MM.1S (cell line): ENCODE measurements at regions not wholly inside any gene's neighbourhood (a gene's known extent, or its start where the extent isn't known, plus 50 kb on each side); places are given as distances from the start of the nearest gene placed in this dataset.

ENCODE experiments used
- DNase-seq: peaks from one replicate; pipeline ENCODE4 v3.0.0-alpha.2; 2015
- H2AFZ ChIP-seq: fragments of 300-600 bp; sonication (generic); 2 replicates; pipeline ENCODE4 v1.6.0; 2016; ENCODE audit warnings: antibody characterized with exemption, low read length
- H3F3A ChIP-seq: fragments of 300-600 bp; sonication (generic); 2 replicates; pipeline ENCODE4 v1.6.1; 2016; ENCODE audit warnings: mild to moderate bottlenecking, antibody characterized with exemption, low read length, moderate library complexity, mixed read lengths; ENCODE audit not compliant: insufficient read depth
- H3K27ac ChIP-seq: fragments of 300-600 bp; sonication (generic); 2 replicates; pipeline ENCODE4 v1.5.1; 2016; ENCODE audit warnings: mild to moderate bottlenecking, low read length
- H3K27me3 ChIP-seq: fragments of 300-600 bp; sonication (generic); replicated peaks from 2 replicates; pipeline ENCODE4 v1.6.0; 2016; ENCODE audit warnings: low read length; ENCODE audit not compliant: insufficient read depth
- H3K36me3 ChIP-seq: fragments of 300-600 bp; sonication (generic); replicated peaks from 2 replicates; pipeline ENCODE4 v1.6.1; 2016; ENCODE audit warnings: mild to moderate bottlenecking, low read length, mixed read lengths; ENCODE audit not compliant: insufficient read depth
- H3K4me1 ChIP-seq: fragments of 300-600 bp; sonication (generic); 2 replicates; pipeline ENCODE4 v1.6.1; 2016; ENCODE audit warnings: low read length, mixed read lengths
- H3K4me2 ChIP-seq: fragments of 300-600 bp; sonication (generic); 2 replicates; pipeline ENCODE4 v1.6.0; 2016; ENCODE audit warnings: low read depth, low read length
- H3K4me3 ChIP-seq: fragments of 300-600 bp; sonication (generic); 2 replicates; pipeline ENCODE4 v1.5.1; 2016; ENCODE audit warnings: low read length, mixed read lengths
- H3K79me2 ChIP-seq: fragments of 300-600 bp; sonication (generic); 2 replicates; pipeline ENCODE4 v1.6.1; 2016; ENCODE audit warnings: mixed run types, low read length, mixed read lengths
- H3K9ac ChIP-seq: fragments of 300-600 bp; sonication (generic); 2 replicates; pipeline ENCODE4 v1.6.1; 2016; ENCODE audit warnings: low read length, mixed read lengths
- H3K9me2 ChIP-seq: fragments of 300-600 bp; sonication (generic); replicated peaks from 2 replicates; pipeline ENCODE4 v1.6.1; 2016; ENCODE audit warnings: mild to moderate bottlenecking, low read length, mixed read lengths; ENCODE audit not compliant: insufficient read depth
- H3K9me3 ChIP-seq: fragments of 300-600 bp; sonication (generic); replicated peaks from 2 replicates; pipeline ENCODE4 v1.6.1; 2016; ENCODE audit warnings: mild to moderate bottlenecking, low read length, mixed read lengths; ENCODE audit not compliant: insufficient read depth
- H4K20me1 ChIP-seq: fragments of 300-600 bp; sonication (generic); 2 replicates; pipeline ENCODE4 v1.6.1; 2016; ENCODE audit warnings: mild to moderate bottlenecking, low read length, moderate library complexity, mixed read lengths; ENCODE audit not compliant: insufficient read depth
- CTCF ChIP-seq: fragments of 300-600 bp; sonication (generic); IDR thresholded peaks from 2 replicates; pipeline ENCODE4 v1.5.1; 2016; ENCODE audit warnings: antibody characterized with exemption, low read length, mixed read lengths
- EZH2 ChIP-seq: fragments of 300-600 bp; sonication (generic); optimal IDR thresholded peaks from 2 replicates; pipeline ENCODE3; 2017; ENCODE audit warnings: low read depth, mild to moderate bottlenecking, antibody characterized with exemption, low read length, mixed read lengths
- EZH2phosphoT487 ChIP-seq: fragments of 300-600 bp; sonication (generic); IDR thresholded peaks from 2 replicates; pipeline ENCODE4 v1.6.1; 2018; ENCODE audit warnings: antibody characterized with exemption, low read length

- H3K79me2 ChIP-seq = no peaks in the 10 kb centered on the region
- H3F3A ChIP-seq = no peaks in the 10 kb centered on the region
- TF ChIP-seq EZH2 (no peak), EZH2phosphoT487 (no peak), CTCF (no peak)
- H3K9me3 ChIP-seq = no peaks in the 10 kb centered on the region
- no peak for DNase-seq
- H3K27me3 ChIP-seq = no peaks in the 10 kb centered on the region
- H3K4me3 ChIP-seq = no peak overlapping the region
- no peak overlapping the region for H3K4me2 ChIP-seq
- no peak overlapping the region for H2AFZ ChIP-seq
- no peaks in the 10 kb centered on the region for H3K9me2 ChIP-seq
- H3K9ac ChIP-seq = no peak overlapping the region
- H4K20me1 ChIP-seq = no peaks in the 10 kb centered on the region
- no peaks in the 10 kb centered on the region for H3K4me1 ChIP-seq
- H3K27ac ChIP-seq = no peak overlapping the region
- H3K36me3 ChIP-seq = no peaks in the 10 kb centered on the region
These were observed 470.8 kb upstream of the IGFBP7 start for GRCh38 chr4:57580710-57581599.

GRCh38 chr4:57575426-57575825, 465.2 kb upstream of the IGFBP7 start:
- TF ChIP-seq CTCF (no peak), EZH2phosphoT487 (no peak), EZH2 (no peak)
- no peak for DNase-seq
- Histone ChIP-seq H3K79me2 (no peaks in the 10 kb centered on the region), H4K20me1 (no peaks in the 10 kb centered on the region), H3K27ac (no peak overlapping the region), H3K4me1 (no peaks in the 10 kb centered on the region), H3K4me3 (no peak overlapping the region), H3K36me3 (no peaks in the 10 kb centered on the region), H2AFZ (no peak overlapping the region), H3K9ac (no peak overlapping the region), H3K27me3 (no peaks in the 10 kb centered on the region), H3K9me3 (no peaks in the 10 kb centered on the region), H3F3A (no peaks in the 10 kb centered on the region), H3K9me2 (no peaks in the 10 kb centered on the region), H3K4me2 (no peak overlapping the region)

GRCh38 chr4:57554556-57555092, 444.4 kb upstream of the IGFBP7 start:
- H3K4me2 ChIP-seq = no peak overlapping the region
- no peaks in the 10 kb centered on the region for H3F3A ChIP-seq
- no peak for DNase-seq
- no peak overlapping the region for H2AFZ ChIP-seq
- no peaks in the 10 kb centered on the region for H3K79me2 ChIP-seq
- no peak for TF ChIP-seq CTCF
- no peak for TF ChIP-seq EZH2
- no peak for TF ChIP-seq EZH2phosphoT487
- no peaks in the 10 kb centered on the region for H3K9me3 ChIP-seq
- no peaks in the 10 kb centered on the region for H4K20me1 ChIP-seq
- no peak overlapping the region for H3K4me3 ChIP-seq
- H3K36me3 ChIP-seq = no peaks in the 10 kb centered on the region
- H3K9ac ChIP-seq = no peak overlapping the region
- H3K9me2 ChIP-seq = no peaks in the 10 kb centered on the region
- H3K4me1 ChIP-seq = no peaks in the 10 kb centered on the region
- H3K27me3 ChIP-seq = no peaks in the 10 kb centered on the region
- no peak overlapping the region for H3K27ac ChIP-seq
